ENCODE measurements at regions not wholly inside any gene's neighbourhood (a gene's known extent, or its start where the extent isn't known, plus 50 kb on each side); places are given as distances from the start of the nearest gene placed in this dataset.

DNA sequence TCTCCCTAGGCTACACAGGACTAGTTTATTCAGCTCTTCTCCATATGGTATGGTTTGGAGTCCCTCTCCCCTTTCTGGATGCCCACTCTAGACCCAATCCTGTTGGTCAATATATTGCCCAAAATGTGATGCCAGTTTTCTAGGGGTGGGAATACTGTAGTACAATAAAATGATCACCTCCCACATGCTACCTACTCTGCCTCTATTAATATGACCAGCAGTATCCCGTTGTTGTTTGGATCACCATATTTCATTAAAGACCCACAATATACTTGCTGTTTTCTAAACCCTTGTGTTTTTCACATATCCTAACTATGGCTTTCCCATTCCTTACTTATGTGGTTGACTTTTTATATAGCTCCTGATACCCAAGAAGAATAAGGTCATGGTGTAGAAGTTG is 95.9 kb upstream of the IGSF21 start:
- no peak for DNase-seq (ENCODE audit: low read depth)

DNA sequence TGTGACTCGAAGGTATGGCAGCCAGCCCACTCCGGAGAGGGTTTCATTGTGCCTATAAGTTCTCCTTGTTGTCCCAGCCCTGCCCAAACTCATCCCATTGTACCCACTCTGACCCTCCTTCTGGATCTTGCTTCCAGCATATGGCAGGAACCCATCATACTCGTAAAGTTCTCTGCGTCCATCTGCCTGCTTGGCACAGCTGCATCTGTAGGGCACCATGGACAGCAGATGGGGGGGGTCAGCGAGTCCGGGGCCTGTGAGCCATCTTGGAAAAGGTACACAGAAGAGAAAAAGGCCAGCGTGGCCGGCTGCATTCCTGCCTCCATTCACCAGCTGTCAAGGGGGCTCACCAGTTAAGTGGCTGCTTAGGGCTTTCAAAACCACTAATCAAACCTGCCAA is 94.9 kb upstream of the IGSF21 start:
- no peak for DNase-seq (ENCODE audit: low read depth)

- no peak for DNase-seq (ENCODE audit: low read depth)
Measured at GRCh38 chr1:18013216-18013615, 94.4 kb upstream of the IGSF21 start.

DNA sequence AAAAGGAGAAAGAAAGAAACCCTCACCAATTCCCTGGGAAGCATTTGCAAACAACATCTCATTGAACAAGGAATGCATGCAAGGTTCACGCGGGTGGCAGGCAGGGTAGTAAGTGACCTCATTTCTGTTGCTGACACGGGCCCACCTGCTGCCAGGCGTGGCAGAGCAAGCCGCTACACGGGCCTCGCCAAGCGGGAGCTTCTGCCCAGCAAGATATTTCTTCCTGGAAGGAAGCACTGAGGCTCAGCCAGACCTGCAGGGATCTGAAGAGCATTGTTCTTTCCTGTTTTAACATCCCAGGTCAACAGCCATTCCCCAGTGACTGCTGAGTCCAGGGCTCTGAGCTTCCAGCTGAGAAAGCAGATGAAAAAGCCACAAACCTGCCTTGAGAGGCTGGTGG is 91.9 kb upstream of the IGSF21 start:
- no peak for DNase-seq (ENCODE audit: low read depth)

DNA sequence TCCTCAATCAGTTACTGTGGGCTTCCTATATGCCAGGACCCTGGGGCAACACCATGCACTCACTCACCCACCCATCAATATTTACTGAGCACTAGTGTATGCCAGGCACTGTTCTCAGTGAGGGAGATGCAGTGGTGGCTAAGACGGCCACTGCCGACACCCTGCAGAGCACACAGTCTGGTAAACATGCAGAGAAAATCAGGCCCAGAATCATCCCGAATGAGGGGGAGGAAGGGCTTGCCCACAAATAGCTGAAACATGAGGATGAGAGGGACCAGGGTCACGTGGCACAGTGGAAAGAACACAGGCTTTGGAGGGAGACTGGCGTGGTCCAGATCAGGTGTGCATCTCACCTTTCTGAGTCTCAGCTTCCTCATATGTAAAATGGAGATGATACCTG is 89.2 kb upstream of the IGSF21 start:
- DNase-seq (ENCODE audit: low read depth): no peak

DNA sequence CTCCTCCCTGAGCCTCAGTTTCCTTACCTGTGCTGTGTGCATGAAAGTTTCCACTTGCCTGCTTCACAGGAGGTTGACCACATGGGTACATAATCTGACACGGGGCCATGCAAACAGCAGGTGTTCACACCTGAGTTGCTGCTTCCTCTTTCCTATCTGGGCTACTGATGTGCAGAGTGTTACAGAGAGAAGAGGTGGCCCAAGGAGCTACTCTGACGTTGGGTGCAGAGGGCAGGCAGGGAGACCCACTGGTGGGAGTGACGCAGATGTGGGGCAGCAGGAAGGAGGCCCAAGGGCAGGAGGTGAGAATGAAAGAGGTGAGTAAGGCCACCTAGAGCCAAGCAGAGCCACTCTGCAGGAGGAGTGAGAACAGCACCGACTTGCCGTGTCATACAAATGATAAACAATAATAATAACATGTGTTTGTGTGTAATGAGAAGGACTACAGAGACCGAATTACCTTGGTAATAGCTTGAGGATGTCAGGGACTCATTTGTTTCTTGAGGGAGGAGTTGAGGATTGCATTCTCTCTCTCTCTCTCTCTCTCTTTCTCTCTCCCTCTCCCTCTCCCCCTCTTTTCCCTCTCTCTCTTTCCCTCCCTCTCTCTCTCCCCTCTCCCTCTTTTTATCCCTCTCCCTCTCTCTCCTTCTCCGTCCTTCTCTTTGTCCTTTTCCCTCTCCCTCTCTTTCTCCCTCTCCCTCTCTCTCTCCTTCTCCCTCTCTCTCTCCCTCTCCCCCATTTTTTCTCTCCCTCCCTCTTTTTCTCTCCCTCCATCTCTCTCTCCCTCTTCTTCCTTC is 87.4 kb upstream of the IGSF21 start:
- DNase-seq (ENCODE audit: low read depth): no peak

DNA sequence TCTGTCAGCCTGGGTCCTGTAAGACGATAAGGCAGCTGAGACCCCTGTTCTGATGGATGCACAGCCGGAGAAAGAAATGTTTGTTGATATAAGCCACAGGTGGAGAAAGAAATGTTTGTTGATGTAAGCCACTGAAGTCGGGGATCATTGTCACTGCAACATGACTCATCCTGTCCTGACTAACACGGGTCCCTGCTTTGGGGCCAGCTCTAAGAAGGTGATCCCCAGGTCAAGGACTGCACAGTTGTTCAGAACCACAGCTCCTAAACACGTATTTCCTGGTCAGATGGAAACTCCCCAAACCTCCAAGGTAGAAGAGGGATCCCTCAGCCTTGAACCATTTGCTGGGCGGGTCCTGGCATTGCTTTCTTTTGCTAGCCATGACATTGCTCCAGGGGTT is 86.4 kb upstream of the IGSF21 start:
- no peak for DNase-seq (ENCODE audit: low read depth)

DNA sequence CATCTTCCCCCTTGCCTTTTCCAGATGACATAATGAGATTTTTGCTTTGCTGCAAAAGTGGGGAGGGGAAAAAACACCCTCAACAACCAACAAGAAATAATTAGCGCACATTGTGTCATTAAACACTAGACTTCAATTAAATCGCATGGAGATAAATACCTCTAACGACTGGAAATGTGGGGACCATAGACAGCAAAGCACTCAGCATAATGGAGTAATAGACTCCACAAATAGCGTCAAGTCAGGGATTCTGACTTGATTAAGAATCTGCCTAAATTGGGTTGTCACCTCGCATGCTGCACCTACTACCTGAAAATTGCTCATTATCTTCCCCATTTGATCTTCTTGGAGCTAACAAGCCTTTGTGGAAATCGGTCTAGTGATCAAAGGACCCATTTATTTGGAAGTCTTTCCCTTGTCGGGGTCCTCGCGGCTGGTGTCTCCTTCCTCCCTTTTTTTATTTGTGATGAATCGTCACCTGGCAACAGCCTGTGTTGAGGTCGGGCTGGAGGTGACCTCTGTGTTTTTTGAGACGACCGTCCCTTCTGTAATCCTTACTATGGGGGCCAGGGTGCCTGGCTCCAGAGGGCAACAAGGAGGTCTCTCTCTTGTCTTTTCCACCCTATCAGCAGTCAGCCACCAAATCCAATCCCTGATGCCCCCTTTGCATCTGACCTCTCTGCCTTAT is 75.3 kb upstream of the IGSF21 start:
- no peak for DNase-seq (ENCODE audit: low read depth)

DNA sequence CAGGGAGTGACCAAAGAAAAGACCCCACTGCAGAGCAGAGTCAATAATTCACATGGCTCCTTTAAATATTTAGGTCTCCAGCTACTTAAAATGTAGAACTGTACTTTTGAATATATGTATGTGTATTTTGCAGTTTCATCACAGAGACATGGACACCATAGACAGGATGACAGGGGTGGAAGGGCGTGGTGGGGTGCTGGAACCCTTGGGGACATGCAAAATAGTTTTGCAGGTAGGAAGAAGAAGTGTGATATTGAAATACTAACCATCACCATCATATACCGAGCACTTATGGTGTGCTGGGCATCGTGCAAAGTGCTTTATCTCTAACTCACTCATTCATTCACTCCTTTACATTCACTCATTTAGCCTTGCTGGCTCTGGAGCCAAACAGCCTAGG is 72.5 kb upstream of the IGSF21 start:
- no peak for DNase-seq (ENCODE audit: low read depth)

DNA sequence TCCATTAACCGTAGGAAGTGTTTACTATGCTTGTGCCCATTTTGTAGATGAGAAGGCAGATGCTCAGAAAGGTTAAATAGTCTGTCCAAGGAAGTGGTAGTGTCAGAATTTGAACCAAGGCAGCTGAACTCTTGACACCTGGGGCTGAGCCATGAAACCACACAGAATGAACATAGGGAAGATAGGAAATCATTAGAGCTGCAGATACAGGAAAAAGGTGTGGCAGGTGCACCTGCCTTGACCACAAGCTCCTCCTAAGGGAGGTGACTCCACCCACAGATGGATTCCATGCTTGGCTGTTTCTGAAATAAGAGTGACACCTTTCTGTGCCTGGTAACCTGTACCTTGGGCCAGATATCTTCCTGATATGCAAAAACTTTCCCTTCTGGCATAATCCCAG is 69.9 kb upstream of the IGSF21 start:
- DNase-seq (ENCODE audit: low read depth): no peak

DNA sequence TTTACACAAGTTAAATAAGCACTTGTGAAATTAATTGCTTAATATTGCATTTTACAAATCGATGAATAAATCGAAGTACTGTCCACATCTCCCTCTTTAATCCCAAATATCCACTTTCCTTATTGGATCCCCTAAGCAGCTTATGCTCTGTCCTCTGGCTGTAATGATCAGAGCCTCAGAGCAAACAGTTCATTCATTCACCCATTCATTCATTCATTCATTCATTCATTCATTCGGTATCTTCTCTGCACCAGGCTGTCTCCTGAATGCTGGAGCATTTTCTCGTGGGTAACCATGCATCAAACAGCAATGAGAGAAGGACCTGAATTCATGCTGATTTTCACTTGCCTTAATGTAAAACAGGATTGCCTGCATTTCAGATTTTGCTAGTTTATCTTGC is 69.5 kb upstream of the IGSF21 start:
- DNase-seq (ENCODE audit: low read depth): no peak

DNA sequence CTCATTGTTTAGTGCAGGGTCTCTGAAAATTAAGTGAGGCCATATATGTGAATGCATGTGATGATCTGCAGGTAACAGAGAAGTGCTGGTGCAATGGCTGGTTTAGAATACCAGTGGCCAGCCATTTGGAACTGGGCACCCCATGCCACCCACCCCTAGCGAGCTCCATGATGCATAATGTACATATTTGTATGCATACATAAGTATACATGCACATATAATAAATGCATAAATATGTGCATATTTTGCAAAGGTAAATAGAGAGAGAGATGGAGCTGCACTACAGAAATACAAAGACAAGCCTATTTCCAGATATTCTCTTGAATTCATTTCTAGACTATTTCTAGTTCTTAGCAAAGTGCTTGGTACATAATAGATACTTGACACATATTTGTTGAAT is 68.5 kb upstream of the IGSF21 start:
- DNase-seq (ENCODE audit: low read depth): no peak

GRCh38 chr1:18041102-18041501 is 66.5 kb upstream of the IGSF21 start:
- DNase-seq (ENCODE audit: low read depth): no peak

GRCh38 chr1:18041685-18042355 is 65.8 kb upstream of the IGSF21 start:
- DNase-seq (ENCODE audit: low read depth): no peak

GRCh38 chr1:18043871-18044270 is 63.7 kb upstream of the IGSF21 start:
- no peak for DNase-seq (ENCODE audit: low read depth)

- no peak for DNase-seq (ENCODE audit: low read depth)
Measured at GRCh38 chr1:18045203-18045602, 62.4 kb upstream of the IGSF21 start.

DNA sequence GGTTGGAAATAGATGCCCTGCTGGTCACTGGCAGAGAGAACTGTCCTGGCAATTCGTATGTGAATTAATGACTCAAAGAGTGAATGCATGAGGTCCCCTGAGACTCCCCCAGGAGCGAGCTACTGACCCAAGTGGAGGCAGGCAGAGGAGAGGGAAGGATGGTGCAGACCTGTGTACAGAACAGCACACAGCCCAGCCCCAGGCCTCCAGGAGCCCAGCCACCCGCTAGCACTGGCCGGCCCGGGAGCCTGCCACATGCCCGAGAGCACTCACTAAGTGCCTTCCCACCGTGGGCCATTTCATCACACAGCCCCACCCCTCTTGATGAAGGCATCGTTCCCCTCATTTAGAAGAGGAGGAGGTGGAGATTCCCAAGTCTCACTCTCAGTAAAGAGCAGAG is 62.0 kb upstream of the IGSF21 start:
- DNase-seq (ENCODE audit: low read depth): no peak

GRCh38 chr1:18047122-18047521 is 60.5 kb upstream of the IGSF21 start:
- no peak for DNase-seq (ENCODE audit: low read depth)

GRCh38 chr1:18049228-18049627 is 58.4 kb upstream of the IGSF21 start:
- no peak for DNase-seq (ENCODE audit: low read depth)

DNA sequence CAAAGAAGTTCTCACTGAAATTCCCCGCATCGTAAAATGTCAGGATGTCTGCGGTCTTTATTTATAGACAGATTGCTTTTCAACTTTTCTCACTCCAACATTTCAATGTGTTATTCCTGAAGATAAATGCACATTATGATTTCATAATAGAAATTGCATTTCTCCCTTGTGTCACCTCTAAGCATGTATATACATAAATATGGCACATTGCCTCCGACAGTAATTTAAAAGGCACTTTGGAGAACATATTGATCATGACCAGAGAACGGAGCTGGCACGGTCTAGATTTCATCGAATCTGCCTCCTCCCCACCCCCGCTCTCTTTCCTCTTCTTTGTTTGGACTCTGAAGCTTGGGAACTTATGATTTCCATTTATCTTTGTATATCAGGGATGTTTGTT is 54.9 kb upstream of the IGSF21 start:
- DNase-seq (ENCODE audit: low read depth): no peak

DNA sequence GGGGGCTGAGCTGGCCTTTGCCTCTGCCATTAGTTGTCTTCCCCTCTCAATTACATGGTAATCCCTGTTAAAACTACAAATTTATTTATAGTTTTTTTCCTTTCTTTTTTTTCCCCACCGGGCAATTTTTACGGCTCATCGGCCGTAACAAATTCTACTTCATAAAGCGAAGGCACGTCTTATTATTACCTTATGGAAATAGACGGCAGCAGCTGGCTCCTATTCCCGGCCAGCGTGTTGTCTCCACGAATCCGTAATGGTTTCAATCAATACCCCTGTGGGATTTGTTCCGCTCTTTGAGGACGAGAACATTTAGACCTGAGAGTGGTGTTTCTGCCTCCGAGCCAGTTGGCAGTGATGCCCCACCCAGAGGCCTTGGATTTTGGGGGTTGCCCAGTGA is 52.4 kb upstream of the IGSF21 start:
- no peak for DNase-seq (ENCODE audit: low read depth)

DNA sequence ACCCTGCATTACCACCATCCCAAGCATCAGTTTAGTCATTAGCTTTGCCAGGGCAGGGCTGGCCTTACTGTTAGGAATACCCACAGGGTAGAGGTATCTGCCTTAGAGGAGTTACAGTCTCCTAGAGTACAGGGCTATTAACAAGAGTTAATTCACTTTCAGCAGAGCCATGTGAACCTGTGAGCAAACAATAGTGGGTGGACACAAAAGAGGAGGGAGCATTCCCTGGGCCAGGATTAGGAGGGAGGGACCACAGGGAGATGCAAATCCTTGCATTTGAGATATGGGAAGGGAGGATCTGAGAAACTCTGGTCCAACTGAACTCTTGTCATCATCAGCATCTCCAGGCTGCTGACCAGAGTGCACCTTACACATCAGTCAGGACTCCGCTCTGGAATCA is 51.1 kb upstream of the IGSF21 start:
- DNase-seq (ENCODE audit: low read depth): no peak

- no peak for DNase-seq (ENCODE audit: low read depth)
Measured at GRCh38 chr1:18057623-18058022, 50.0 kb upstream of the IGSF21 start.
